ENCODE measurements at regions not wholly inside any gene's neighbourhood (a gene's known extent, or its start where the extent isn't known, plus 50 kb on each side); places are given as distances from the start of the nearest gene placed in this dataset.

- Histone ChIP-seq H3K9ac (ENCODE audit: low read length) (no peak overlapping the region), H3K56ac (ENCODE audit: low read length) (no peak overlapping the region), H3K79me2 (ENCODE audit: control insufficient read depth, insufficient read depth, low read length) (no peaks in the 10 kb centered on the region), H4K8ac (ENCODE audit: low read depth, low read length) (no peak overlapping the region), H2BK15ac (replicated peaks; ENCODE audit: low read depth) (no peak overlapping the region), H3K23ac (ENCODE audit: low read length) (no peak overlapping the region), H3K18ac (ENCODE audit: low read length) (no peak overlapping the region), H3K4me3 (ENCODE audit: low read length) (no peak overlapping the region), H3K36me3 (ENCODE audit: control insufficient read depth, insufficient read depth, low read length) (no peaks in the 10 kb centered on the region), H3K79me1 (ENCODE audit: low read length) (no peaks in the 10 kb centered on the region), H2BK120ac (ENCODE audit: low read depth, low read length) (no peak overlapping the region), H3K27ac (ENCODE audit: low read depth, low read length) (no peak overlapping the region), H3K4me1 (ENCODE audit: control insufficient read depth, low read depth, low read length) (no peaks in the 10 kb centered on the region), H2AK5ac (ENCODE audit: low read length) (no peak overlapping the region), H2BK5ac (ENCODE audit: low read length) (no peak overlapping the region), H3K4me2 (ENCODE audit: low read length) (no peak overlapping the region), H4K5ac (ENCODE audit: low read length) (no peak overlapping the region), H3K27me3 (ENCODE audit: insufficient read depth, low read length, poor library complexity) (no peaks in the 10 kb centered on the region), H3K4ac (ENCODE audit: low read depth, low read length) (no peak overlapping the region)
- no CpG with 5 or more reads among the region's 3 CpGs for WGBS (ENCODE audit: extremely low coverage, insufficient coverage, low lambda C conversion rate)
- no peak for DNase-seq
Measured at GRCh38 chr4:26093551-26093950, 179.5 kb downstream of the SMIM20 start.

GRCh38 chr4:26094076-26094475 lies 180.1 kb downstream of the SMIM20 start:
- Histone ChIP-seq H3K23ac (ENCODE audit: low read length) (no peak overlapping the region), H3K79me1 (ENCODE audit: low read length) (no peaks in the 10 kb centered on the region), H2BK15ac (replicated peaks; ENCODE audit: low read depth) (no peak overlapping the region), H3K9ac (ENCODE audit: low read length) (no peak overlapping the region), H3K27ac (ENCODE audit: low read depth, low read length) (no peak overlapping the region), H4K5ac (ENCODE audit: low read length) (no peak overlapping the region), H3K36me3 (ENCODE audit: control insufficient read depth, insufficient read depth, low read length) (no peaks in the 10 kb centered on the region), H3K56ac (ENCODE audit: low read length) (no peak overlapping the region), H3K4ac (ENCODE audit: low read depth, low read length) (no peak overlapping the region), H3K4me2 (ENCODE audit: low read length) (no peak overlapping the region), H3K4me3 (ENCODE audit: low read length) (no peak overlapping the region), H3K18ac (ENCODE audit: low read length) (no peak overlapping the region), H3K79me2 (ENCODE audit: control insufficient read depth, insufficient read depth, low read length) (no peaks in the 10 kb centered on the region), H3K27me3 (ENCODE audit: insufficient read depth, low read length, poor library complexity) (no peaks in the 10 kb centered on the region), H4K8ac (ENCODE audit: low read depth, low read length) (no peak overlapping the region), H3K4me1 (ENCODE audit: control insufficient read depth, low read depth, low read length) (no peaks in the 10 kb centered on the region), H2BK5ac (ENCODE audit: low read length) (no peak overlapping the region), H2BK120ac (ENCODE audit: low read depth, low read length) (no peak overlapping the region), H2AK5ac (ENCODE audit: low read length) (no peak overlapping the region)
- DNase-seq = no peak
- no CpG with 5 or more reads among the region's 2 CpGs for WGBS (ENCODE audit: extremely low coverage, insufficient coverage, low lambda C conversion rate)

GRCh38 chr4:26094911-26095310 lies 180.9 kb downstream of the SMIM20 start:
- Histone ChIP-seq H2BK5ac (ENCODE audit: low read length) (no peak overlapping the region), H3K27ac (ENCODE audit: low read depth, low read length) (no peak overlapping the region), H3K4me3 (ENCODE audit: low read length) (no peak overlapping the region), H3K79me2 (ENCODE audit: control insufficient read depth, insufficient read depth, low read length) (no peaks in the 10 kb centered on the region), H3K4ac (ENCODE audit: low read depth, low read length) (no peak overlapping the region), H3K27me3 (ENCODE audit: insufficient read depth, low read length, poor library complexity) (no peaks in the 10 kb centered on the region), H4K5ac (ENCODE audit: low read length) (no peak overlapping the region), H3K4me2 (ENCODE audit: low read length) (no peak overlapping the region), H4K8ac (ENCODE audit: low read depth, low read length) (no peak overlapping the region), H3K18ac (ENCODE audit: low read length) (no peak overlapping the region), H2AK5ac (ENCODE audit: low read length) (no peak overlapping the region), H2BK120ac (ENCODE audit: low read depth, low read length) (no peak overlapping the region), H3K36me3 (ENCODE audit: control insufficient read depth, insufficient read depth, low read length) (no peaks in the 10 kb centered on the region), H3K56ac (ENCODE audit: low read length) (no peak overlapping the region), H3K9ac (ENCODE audit: low read length) (no peak overlapping the region), H2BK15ac (replicated peaks; ENCODE audit: low read depth) (no peak overlapping the region), H3K23ac (ENCODE audit: low read length) (no peak overlapping the region), H3K79me1 (ENCODE audit: low read length) (no peaks in the 10 kb centered on the region), H3K4me1 (ENCODE audit: control insufficient read depth, low read depth, low read length) (no peaks in the 10 kb centered on the region)
- WGBS (ENCODE audit: extremely low coverage, insufficient coverage, low lambda C conversion rate) = no CpG with 5 or more reads among the region's 1 CpG
- no peak for DNase-seq

- Histone ChIP-seq H3K56ac (ENCODE audit: low read length) (no peak overlapping the region), H3K79me1 (ENCODE audit: low read length) (no peaks in the 10 kb centered on the region), H2BK5ac (ENCODE audit: low read length) (no peak overlapping the region), H3K18ac (ENCODE audit: low read length) (no peak overlapping the region), H2BK15ac (replicated peaks; ENCODE audit: low read depth) (no peak overlapping the region), H4K8ac (ENCODE audit: low read depth, low read length) (no peak overlapping the region), H3K4me1 (ENCODE audit: control insufficient read depth, low read depth, low read length) (no peaks in the 10 kb centered on the region), H3K4me2 (ENCODE audit: low read length) (no peak overlapping the region), H3K27ac (ENCODE audit: low read depth, low read length) (no peak overlapping the region), H3K9ac (ENCODE audit: low read length) (no peak overlapping the region), H3K36me3 (ENCODE audit: control insufficient read depth, insufficient read depth, low read length) (no peaks in the 10 kb centered on the region), H3K79me2 (ENCODE audit: control insufficient read depth, insufficient read depth, low read length) (no peaks in the 10 kb centered on the region), H3K23ac (ENCODE audit: low read length) (no peak overlapping the region), H3K27me3 (ENCODE audit: insufficient read depth, low read length, poor library complexity) (no peaks in the 10 kb centered on the region), H2BK120ac (ENCODE audit: low read depth, low read length) (no peak overlapping the region), H4K5ac (ENCODE audit: low read length) (no peak overlapping the region), H3K4me3 (ENCODE audit: low read length) (no peak overlapping the region), H3K4ac (ENCODE audit: low read depth, low read length) (no peak overlapping the region), H2AK5ac (ENCODE audit: low read length) (no peak overlapping the region)
- DNase-seq = no peak
Measured at GRCh38 chr4:26099967-26100366, 185.9 kb downstream of the SMIM20 start.

GRCh38 chr4:26101011-26101410 lies 187.0 kb downstream of the SMIM20 start:
- no CpG with 5 or more reads among the region's 4 CpGs for WGBS (ENCODE audit: extremely low coverage, insufficient coverage, low lambda C conversion rate)
- H3K79me1 ChIP-seq (ENCODE audit: low read length) = no peaks in the 10 kb centered on the region
- H3K23ac ChIP-seq (ENCODE audit: low read length) = no peak overlapping the region
- H3K27ac ChIP-seq (ENCODE audit: low read depth, low read length) = no peak overlapping the region
- H3K4me1 ChIP-seq (ENCODE audit: control insufficient read depth, low read depth, low read length) = no peaks in the 10 kb centered on the region
- no peak overlapping the region for H3K4me3 ChIP-seq (ENCODE audit: low read length)
- H4K8ac ChIP-seq (ENCODE audit: low read depth, low read length) = no peak overlapping the region
- DNase-seq = no peak
- H4K5ac ChIP-seq (ENCODE audit: low read length) = no peak overlapping the region
- H2BK5ac ChIP-seq (ENCODE audit: low read length) = no peak overlapping the region
- H2AK5ac ChIP-seq (ENCODE audit: low read length) = no peak overlapping the region
- H3K27me3 ChIP-seq (ENCODE audit: insufficient read depth, low read length, poor library complexity) = no peaks in the 10 kb centered on the region
- H2BK15ac ChIP-seq (replicated peaks; ENCODE audit: low read depth) = no peak overlapping the region
- no peak overlapping the region for H3K56ac ChIP-seq (ENCODE audit: low read length)
- H3K4ac ChIP-seq (ENCODE audit: low read depth, low read length) = no peak overlapping the region
- no peak overlapping the region for H3K4me2 ChIP-seq (ENCODE audit: low read length)
- no peak overlapping the region for H3K18ac ChIP-seq (ENCODE audit: low read length)
- no peaks in the 10 kb centered on the region for H3K79me2 ChIP-seq (ENCODE audit: control insufficient read depth, insufficient read depth, low read length)
- no peaks in the 10 kb centered on the region for H3K36me3 ChIP-seq (ENCODE audit: control insufficient read depth, insufficient read depth, low read length)
- H2BK120ac ChIP-seq (ENCODE audit: low read depth, low read length) = no peak overlapping the region
- H3K9ac ChIP-seq (ENCODE audit: low read length) = no peak overlapping the region

- WGBS (ENCODE audit: extremely low coverage, insufficient coverage, low lambda C conversion rate) = no CpG with 5 or more reads among the region's 3 CpGs
- no peak for DNase-seq
Measured at GRCh38 chr4:26104056-26104685, 190.2 kb downstream of the SMIM20 start.

More at GRCh38 chr4:26104056-26104685, 190.2 kb downstream of the SMIM20 start:
- Histone ChIP-seq H2BK15ac (replicated peaks; ENCODE audit: low read depth) (no peak overlapping the region), H3K4me3 (ENCODE audit: low read length) (no peak overlapping the region), H2BK5ac (ENCODE audit: low read length) (no peak overlapping the region), H3K27ac (ENCODE audit: low read depth, low read length) (no peak overlapping the region), H2BK120ac (ENCODE audit: low read depth, low read length) (no peak overlapping the region), H3K18ac (ENCODE audit: low read length) (no peak overlapping the region), H4K5ac (ENCODE audit: low read length) (no peak overlapping the region), H3K27me3 (ENCODE audit: insufficient read depth, low read length, poor library complexity) (no peaks in the 10 kb centered on the region), H3K9ac (ENCODE audit: low read length) (no peak overlapping the region), H3K79me2 (ENCODE audit: control insufficient read depth, insufficient read depth, low read length) (no peaks in the 10 kb centered on the region), H3K4ac (ENCODE audit: low read depth, low read length) (no peak overlapping the region), H3K36me3 (ENCODE audit: control insufficient read depth, insufficient read depth, low read length) (no peaks in the 10 kb centered on the region), H4K8ac (ENCODE audit: low read depth, low read length) (no peak overlapping the region), H3K79me1 (ENCODE audit: low read length) (no peaks in the 10 kb centered on the region), H3K4me1 (ENCODE audit: control insufficient read depth, low read depth, low read length) (no peaks in the 10 kb centered on the region), H3K23ac (ENCODE audit: low read length) (no peak overlapping the region), H3K56ac (ENCODE audit: low read length) (no peak overlapping the region), H3K4me2 (ENCODE audit: low read length) (no peak overlapping the region), H2AK5ac (ENCODE audit: low read length) (no peak overlapping the region)

All from mesendoderm (in vitro differentiated cells).